ENCODE measurements at regions not wholly inside any gene's neighbourhood (a gene's known extent, or its start where the extent isn't known, plus 50 kb on each side); places are given as distances from the start of the nearest gene placed in this dataset.
"Not testable (repeated sequence)": the region's sequence is repeated elsewhere in the genome, so short reads cannot be mapped to it uniquely, and the experiment has no call there.

GRCh38 chr9:106478312-106478711 lies 384.7 kb upstream of the ZNF462 start:
- Mint-ChIP-seq H3K27me3 (no peaks in the 10 kb centered on the region), H3K9me3 (peaks cover 10 to 21% of the 10 kb centered on the region in 2 donors), H3K27ac (no peak overlapping the region), H3K4me1 (no peaks in the 10 kb centered on the region), H3K4me3 (no peak overlapping the region)
- ATAC-seq (no peak), DNase-seq (no peak)

DNA sequence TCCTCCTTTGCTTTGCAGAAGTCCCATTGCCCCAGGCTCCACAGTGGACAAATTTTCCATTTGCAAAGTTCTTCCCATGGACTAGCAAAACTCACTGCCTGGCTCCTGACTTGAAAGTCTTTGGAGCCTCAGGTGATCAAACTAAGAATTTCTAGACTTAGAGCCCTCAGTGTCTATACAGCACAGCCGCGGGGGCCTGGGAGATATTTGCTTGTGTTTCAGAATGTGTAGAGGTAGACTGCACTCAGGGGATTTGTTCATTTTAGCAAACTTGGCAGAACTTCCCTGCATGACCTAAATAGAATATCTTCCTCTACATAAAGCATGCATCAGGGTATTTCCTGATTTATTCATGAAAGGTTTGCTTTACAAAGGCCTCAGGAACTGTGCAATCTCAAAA lies 384.2 kb upstream of the ZNF462 start:
- ATAC-seq (no peak), DNase-seq (no peak)
- Mint-ChIP-seq H3K27ac (no peak overlapping the region), H3K4me1 (no peaks in the 10 kb centered on the region), H3K27me3 (no peaks in the 10 kb centered on the region), H3K4me3 (no peak overlapping the region), H3K9me3 (peaks cover 7 to 20% of the 10 kb centered on the region in 2 donors)

GRCh38 chr9:106479679-106480078 lies 383.3 kb upstream of the ZNF462 start:
- Mint-ChIP-seq H3K27ac (no peak overlapping the region), H3K4me3 (no peak overlapping the region), H3K27me3 (no peaks in the 10 kb centered on the region), H3K9me3 (peaks cover 0 to 11% of the 10 kb centered on the region in 2 donors), H3K4me1 (no peaks in the 10 kb centered on the region)
- no peak for ATAC-seq
- DNase-seq = no peak

DNA sequence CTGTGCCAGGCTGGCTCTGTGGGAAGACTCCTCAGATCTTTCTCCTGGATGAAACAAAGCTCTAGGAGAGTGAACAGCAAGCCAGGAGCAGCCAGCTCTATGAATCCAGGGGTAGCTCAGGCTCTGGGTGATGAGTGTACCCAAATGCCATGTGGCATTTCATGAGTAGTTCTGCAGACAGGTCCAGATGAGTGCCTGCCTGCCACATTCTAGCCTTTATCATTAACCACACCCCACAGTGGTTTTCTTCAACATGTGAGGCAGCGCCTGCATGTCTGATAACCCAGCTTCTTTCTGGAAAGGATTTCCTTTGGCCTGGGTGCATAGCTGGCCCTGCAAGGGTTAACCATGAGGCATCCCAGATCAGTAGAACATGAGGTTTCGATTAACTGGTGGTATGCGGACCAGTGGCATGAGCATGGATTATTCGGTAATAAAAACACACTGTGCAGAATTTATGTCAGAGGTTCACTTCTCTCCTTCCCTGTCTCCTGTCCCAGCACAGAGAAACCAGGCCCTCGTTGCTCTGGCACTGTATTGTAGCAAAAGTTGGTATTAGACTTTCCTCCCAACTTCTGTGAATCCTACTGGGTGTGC lies 381.9 kb upstream of the ZNF462 start:
- H3K27ac Mint-ChIP-seq = no peak overlapping the region
- H3K4me3 Mint-ChIP-seq = no peak overlapping the region
- no peak for DNase-seq
- no peaks in the 10 kb centered on the region for H3K27me3 Mint-ChIP-seq
- peaks cover 6 to 9% of the 10 kb centered on the region in 2 donors for H3K9me3 Mint-ChIP-seq
- H3K4me1 Mint-ChIP-seq = no peaks in the 10 kb centered on the region
- ATAC-seq = no peak

GRCh38 chr9:106482733-106483132 lies 380.2 kb upstream of the ZNF462 start:
- ATAC-seq (no peak), DNase-seq (no peak)
- no peaks in the 10 kb centered on the region for H3K27me3 Mint-ChIP-seq
- peaks cover 11 to 19% of the 10 kb centered on the region in 2 donors for H3K9me3 Mint-ChIP-seq
- H3K27ac Mint-ChIP-seq = no peak overlapping the region
- H3K4me3 Mint-ChIP-seq = no peak overlapping the region
- no peaks in the 10 kb centered on the region for H3K4me1 Mint-ChIP-seq

DNA sequence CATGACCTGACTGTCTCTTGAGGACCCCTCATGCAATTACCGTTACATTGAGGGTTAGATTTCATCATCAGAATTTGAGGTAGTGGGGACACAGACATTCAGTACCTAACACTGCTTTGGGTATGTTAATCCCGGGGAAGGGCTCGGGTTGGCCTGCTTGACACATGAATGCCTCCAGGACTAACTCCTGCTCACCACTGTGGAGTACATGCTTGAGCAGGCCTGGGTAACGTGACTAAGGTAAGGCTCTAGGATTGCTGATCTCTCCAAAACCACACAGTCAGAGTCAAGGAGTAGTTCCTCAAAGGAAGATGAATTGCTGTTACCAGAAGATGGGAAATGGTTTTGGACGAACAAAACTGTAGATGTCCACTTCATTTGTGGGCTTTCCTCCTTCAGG lies 376.3 kb upstream of the ZNF462 start:
- Mint-ChIP-seq H3K27ac (no peak overlapping the region), H3K4me3 (no peak overlapping the region), H3K4me1 (no peaks in the 10 kb centered on the region), H3K27me3 (no peaks in the 10 kb centered on the region), H3K9me3 (peaks cover 14 to 30% of the 10 kb centered on the region in 2 donors)
- DNase-seq (no peak), ATAC-seq (no peak)

GRCh38 chr9:106487266-106487665 lies 375.7 kb upstream of the ZNF462 start:
- Mint-ChIP-seq H3K27ac (no peak overlapping the region), H3K9me3 (peaks cover 14 to 32% of the 10 kb centered on the region in 2 donors), H3K4me1 (no peaks in the 10 kb centered on the region), H3K4me3 (no peak overlapping the region), H3K27me3 (no peaks in the 10 kb centered on the region)
- ATAC-seq (no peak), DNase-seq (no peak)

DNA sequence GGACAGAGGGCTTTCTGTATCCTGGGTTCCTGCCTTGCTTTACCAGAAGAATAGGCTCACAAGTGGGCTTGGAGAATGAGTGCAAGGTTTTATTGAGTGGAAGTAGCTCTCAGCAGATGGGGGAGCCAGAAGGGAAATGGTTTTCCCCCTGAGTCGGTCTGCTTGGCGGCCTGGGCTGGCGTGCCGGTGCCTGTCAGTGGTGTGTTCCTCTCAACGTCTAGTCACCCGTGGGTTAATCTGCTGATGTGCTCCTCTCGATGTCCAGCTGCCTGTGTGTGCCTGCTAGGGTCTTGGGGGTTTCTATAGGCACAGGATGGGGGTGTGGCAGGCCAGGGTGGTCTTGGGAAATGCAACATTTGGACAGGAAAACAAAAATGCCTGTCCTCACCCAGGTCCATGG lies 370.8 kb upstream of the ZNF462 start:
- not testable (repeated sequence) for H3K27ac Mint-ChIP-seq, H3K27me3 Mint-ChIP-seq, DNase-seq, H3K4me1 Mint-ChIP-seq, ATAC-seq, H3K4me3 Mint-ChIP-seq
- peaks cover 9 to 22% of the 10 kb centered on the region in 2 donors for H3K9me3 Mint-ChIP-seq

DNA sequence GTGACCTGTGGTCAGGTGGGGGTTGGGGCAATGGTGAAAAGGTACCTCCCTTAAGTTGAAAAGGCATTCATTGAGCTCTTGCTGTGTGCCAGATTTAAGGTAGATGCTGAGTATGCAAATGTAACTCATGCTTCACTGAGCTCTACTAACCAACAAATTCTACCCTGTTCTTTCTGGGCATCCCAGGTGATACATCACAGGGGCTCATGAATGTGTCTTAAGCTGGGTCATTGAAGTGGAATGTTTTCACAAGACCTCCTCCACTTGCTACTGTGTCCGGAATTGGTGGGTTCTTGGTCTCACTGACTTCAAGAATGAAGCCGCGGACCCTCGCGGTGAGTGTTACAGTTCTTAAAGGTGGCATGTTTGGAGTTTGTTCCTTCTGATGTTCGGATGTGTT lies 362.8 kb upstream of the ZNF462 start:
- Mint-ChIP-seq H3K27me3 (no peaks in the 10 kb centered on the region), H3K4me1 (no peaks in the 10 kb centered on the region), H3K9me3 (peaks cover 5 to 18% of the 10 kb centered on the region in 2 donors), H3K27ac (no peak overlapping the region), H3K4me3 (no peak overlapping the region)
- DNase-seq (no peak), ATAC-seq (no peak)

GRCh38 chr9:106501210-106501609 lies 361.8 kb upstream of the ZNF462 start:
- DNase-seq, H3K27ac Mint-ChIP-seq, H3K4me1 Mint-ChIP-seq, H3K4me3 Mint-ChIP-seq, H3K27me3 Mint-ChIP-seq, ATAC-seq: not testable (repeated sequence)
- peaks cover 5 to 26% of the 10 kb centered on the region in 2 donors for H3K9me3 Mint-ChIP-seq

DNA sequence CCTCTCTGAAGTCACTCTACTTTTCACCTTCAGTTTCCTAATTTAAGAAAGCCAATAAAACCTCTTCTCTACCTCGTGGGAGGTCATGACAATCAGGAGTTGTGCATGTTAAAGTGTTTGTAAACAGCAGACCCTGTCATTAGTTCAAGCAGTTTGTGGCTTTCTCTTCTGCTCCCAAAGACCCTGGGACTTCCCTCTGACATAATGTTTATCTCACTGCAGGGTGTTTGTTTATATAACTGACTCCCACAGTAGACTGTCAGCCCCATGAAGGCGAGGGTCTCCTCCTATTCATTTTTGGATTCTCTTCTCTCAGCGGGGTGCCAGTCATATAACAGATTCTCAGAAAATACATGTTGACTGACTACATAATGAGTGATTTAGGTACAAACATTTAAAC lies 360.0 kb upstream of the ZNF462 start:
- Mint-ChIP-seq H3K27ac (no peak overlapping the region), H3K4me1 (no peaks in the 10 kb centered on the region), H3K4me3 (no peak overlapping the region), H3K27me3 (no peaks in the 10 kb centered on the region), H3K9me3 (peaks cover 5 to 26% of the 10 kb centered on the region in 2 donors)
- DNase-seq (no peak), ATAC-seq (no peak)

DNA sequence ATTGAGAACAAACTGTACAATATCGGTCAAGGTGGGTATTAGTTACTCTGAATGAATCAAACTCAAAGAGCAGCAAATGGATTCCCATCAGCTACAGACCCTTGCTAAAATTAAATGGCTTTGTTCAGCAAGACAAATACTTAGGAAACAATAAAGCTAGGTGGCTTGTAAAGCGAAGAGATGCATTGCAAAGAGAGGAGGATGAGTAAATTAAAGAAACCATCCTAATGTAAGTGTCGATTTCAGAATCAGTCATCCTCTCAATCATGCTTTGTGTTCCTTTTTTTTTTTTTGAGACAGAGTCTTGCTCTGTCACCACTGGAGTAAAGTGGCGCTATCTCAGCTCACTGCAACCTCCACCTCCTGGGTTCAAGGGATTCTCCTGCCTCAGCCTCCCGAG lies 359.2 kb upstream of the ZNF462 start:
- no peak for ATAC-seq
- H3K4me3 Mint-ChIP-seq = no peak overlapping the region
- DNase-seq = no peak

GRCh38 chr9:106526716-106527204 lies 336.2 kb upstream of the ZNF462 start:
- ATAC-seq (no peak), DNase-seq (no peak)
- Mint-ChIP-seq H3K27me3 (no peaks in the 10 kb centered on the region), H3K27ac (no peak overlapping the region), H3K4me3 (no peak overlapping the region), H3K4me1 (no peaks in the 10 kb centered on the region), H3K9me3 (peaks cover 6 to 24% of the 10 kb centered on the region in 2 donors)

More for the DNA sequence above, 359.2 kb upstream of the ZNF462 start:
- no peak overlapping the region for H3K27ac Mint-ChIP-seq
- no peaks in the 10 kb centered on the region for H3K4me1 Mint-ChIP-seq
- peaks cover 5 to 26% of the 10 kb centered on the region in 2 donors for H3K9me3 Mint-ChIP-seq
- H3K27me3 Mint-ChIP-seq = no peaks in the 10 kb centered on the region

GRCh38 chr9:106528158-106528557 lies 334.8 kb upstream of the ZNF462 start:
- H3K27me3 Mint-ChIP-seq = no peaks in the 10 kb centered on the region
- no peaks in the 10 kb centered on the region for H3K4me1 Mint-ChIP-seq
- no peak overlapping the region for H3K27ac Mint-ChIP-seq
- DNase-seq = no peak
- no peak for ATAC-seq
- no peak overlapping the region for H3K4me3 Mint-ChIP-seq
- peaks cover 0 to 19% of the 10 kb centered on the region in 2 donors for H3K9me3 Mint-ChIP-seq

DNA sequence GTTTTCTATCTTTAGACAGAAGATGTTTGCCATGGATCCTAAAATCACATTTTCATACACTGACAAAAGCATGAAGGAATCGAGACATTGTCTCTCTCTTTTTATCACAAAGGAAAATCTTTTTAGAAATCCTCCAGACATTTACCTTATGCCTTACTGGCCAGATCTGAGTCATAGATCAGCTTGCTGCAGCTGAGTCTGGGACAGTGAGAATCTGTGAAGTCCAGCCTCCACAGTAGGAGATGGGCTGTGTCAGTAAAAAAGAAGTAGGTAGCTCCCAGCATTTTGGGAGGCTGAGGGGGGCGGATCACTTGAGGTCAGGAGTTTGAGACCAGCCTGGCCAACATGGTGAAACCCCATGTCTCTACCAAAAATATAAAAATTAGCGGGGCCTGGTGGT lies 333.4 kb upstream of the ZNF462 start:
- H3K27me3 Mint-ChIP-seq = no peaks in the 10 kb centered on the region
- no peak overlapping the region for H3K27ac Mint-ChIP-seq
- peaks cover 0 to 8% of the 10 kb centered on the region in 2 donors for H3K9me3 Mint-ChIP-seq
- H3K4me1 Mint-ChIP-seq = no peaks in the 10 kb centered on the region
- no peak overlapping the region for H3K4me3 Mint-ChIP-seq
- DNase-seq (no peak), ATAC-seq (no peak)

DNA sequence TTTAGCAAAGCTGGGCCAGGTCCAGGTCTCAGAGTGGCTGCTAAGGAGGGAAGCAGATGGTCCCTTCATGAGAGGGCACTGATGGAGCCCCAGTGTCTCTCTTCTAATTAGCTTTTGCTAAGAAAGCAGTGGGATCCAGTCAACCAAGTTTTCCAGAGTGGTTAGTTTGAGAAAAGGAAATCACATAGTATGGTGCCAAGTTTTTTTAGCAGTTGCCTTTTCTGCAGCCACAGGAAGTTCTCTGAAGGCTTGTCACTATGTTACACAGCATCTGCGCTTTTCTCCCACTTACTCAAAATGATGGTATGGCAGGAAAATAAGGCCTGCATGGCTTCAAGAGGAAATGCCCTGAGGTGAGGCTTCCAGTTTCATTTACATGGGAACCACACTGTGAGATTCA lies 331.5 kb upstream of the ZNF462 start:
- no peak overlapping the region for H3K27ac Mint-ChIP-seq
- no peak overlapping the region for H3K4me3 Mint-ChIP-seq
- no peaks in the 10 kb centered on the region for H3K4me1 Mint-ChIP-seq
- DNase-seq (no peak), ATAC-seq (no peak)
- peaks cover 7 to 22% of the 10 kb centered on the region in 2 donors for H3K9me3 Mint-ChIP-seq
- no peaks in the 10 kb centered on the region for H3K27me3 Mint-ChIP-seq

All from stimulated activated naive CD8-positive, alpha-beta T cell treated with anti-CD3 and anti-CD28 coated beads, Interleukin-15, amount 100 ng/mL, for 72 hours (primary cell).